Fibroblast of skin of right quadriceps (primary cell): ENCODE measurements at regions not wholly inside any gene's neighbourhood (a gene's known extent, or its start where the extent isn't known, plus 50 kb on each side); places are given as distances from the start of the nearest gene placed in this dataset.
"Not testable (repeated sequence)": the region's sequence is repeated elsewhere in the genome, so short reads cannot be mapped to it uniquely, and the experiment has no call there.

Experiments used
- DNase-seq: peaks from one replicate; pipeline ENCODE4 v3.0.0-alpha.2; 2013

- no peak for DNase-seq
Observed at GRCh38 chr4:93888308-93888707, 59.8 kb downstream of the ATOH1 start.

- no peak for DNase-seq
Observed at GRCh38 chr4:93888768-93889167, 60.2 kb downstream of the ATOH1 start.

GRCh38 chr4:93891244-93891643 lies 62.7 kb downstream of the ATOH1 start:
- DNase-seq: no peak

- no peak for DNase-seq
Observed at GRCh38 chr4:93894995-93895394, 66.4 kb downstream of the ATOH1 start.

GRCh38 chr4:93896516-93896915 lies 68.0 kb downstream of the ATOH1 start:
- DNase-seq: no peak

GRCh38 chr4:93897559-93897958 lies 69.0 kb downstream of the ATOH1 start:
- no peak for DNase-seq

- DNase-seq: no peak
Observed at GRCh38 chr4:93908778-93909177, 80.2 kb downstream of the ATOH1 start.

- DNase-seq: no peak
Observed at GRCh38 chr4:93911671-93912070, 83.1 kb downstream of the ATOH1 start.

GRCh38 chr4:93912146-93912545 lies 83.6 kb downstream of the ATOH1 start:
- no peak for DNase-seq

- no peak for DNase-seq
Observed at GRCh38 chr4:93918856-93919255, 90.3 kb downstream of the ATOH1 start.

GRCh38 chr4:93923570-93923969 lies 95.0 kb downstream of the ATOH1 start:
- not testable (repeated sequence) for DNase-seq

- no peak for DNase-seq
Observed at GRCh38 chr4:93947286-93947685, 118.7 kb downstream of the ATOH1 start.

GRCh38 chr4:93950239-93950638 lies 121.7 kb downstream of the ATOH1 start:
- not testable (repeated sequence) for DNase-seq

GRCh38 chr4:93957186-93957585 lies 128.6 kb downstream of the ATOH1 start:
- DNase-seq: no peak

GRCh38 chr4:93960450-93960849 lies 131.9 kb downstream of the ATOH1 start:
- no peak for DNase-seq

GRCh38 chr4:93960916-93961315 lies 132.4 kb downstream of the ATOH1 start:
- DNase-seq: no peak

- DNase-seq: no peak
Observed at GRCh38 chr4:93981594-93981993, 153.0 kb downstream of the ATOH1 start.

- DNase-seq: no peak
Observed at GRCh38 chr4:93982255-93982654, 153.7 kb downstream of the ATOH1 start.

- no peak for DNase-seq
Observed at GRCh38 chr4:93983140-93983539, 154.6 kb downstream of the ATOH1 start.

GRCh38 chr4:93994175-93994994 lies 165.8 kb downstream of the ATOH1 start:
- DNase-seq: no peak

GRCh38 chr4:93996895-93997294 lies 168.3 kb downstream of the ATOH1 start:
- no peak for DNase-seq

- no peak for DNase-seq
Observed at GRCh38 chr4:94000559-94000958, 172.0 kb downstream of the ATOH1 start.

- no peak for DNase-seq
Observed at GRCh38 chr4:94006932-94007331, 178.4 kb downstream of the ATOH1 start.

- DNase-seq: no peak
Observed at GRCh38 chr4:94011190-94011589, 182.6 kb downstream of the ATOH1 start.

GRCh38 chr4:94014484-94015136 lies 186.1 kb downstream of the ATOH1 start:
- no peak for DNase-seq
